ENCODE measurements at regions not wholly inside any gene's neighbourhood (a gene's known extent, or its start where the extent isn't known, plus 50 kb on each side); places are given as distances from the start of the nearest gene placed in this dataset.

- H3K4me1 ChIP-seq: peaks cover 15 to 26% (median 21%) of the 10 kb centered on the region in 10 experiments
- H3K27me3 ChIP-seq: peaks cover 0 to 15% (median 0%) of the 10 kb centered on the region in 11 experiments; a peak in 4 of 22 replicates
- no peak overlapping the region for H3K27ac ChIP-seq
- no peaks in the 10 kb centered on the region for H3K9me3 ChIP-seq (replicated peaks in 1 of 11)
- peak overlapping the region in 2 of 10 experiments; percentile 20 to 23; a peak in 2 of 20 replicates for H3K4me3 ChIP-seq
- H3K4me2 ChIP-seq: peak overlapping the region; percentile 45 to 86 (median 71)
- H4K20me1 ChIP-seq: 0 out of 22 replicates have a peak, but pooled peaks cover 0 to 5% (median 0%) of the 10 kb centered on the region in 11 experiments
- no peak overlapping the region for H3K9ac ChIP-seq
- no peaks in the 10 kb centered on the region for H3K36me3 ChIP-seq
- no peak for TF ChIP-seq Cebpa-rat (IDR thresholded peaks at IDR 0.05)
These were observed 74.1 kb downstream of the ZNF648 start for GRCh38 chr1:181987334-181987895.

GRCh38 chr1:181986907-181987305 is 74.6 kb downstream of the ZNF648 start:
- Histone ChIP-seq H3K4me1 (peaks cover 15 to 26% (median 21%) of the 10 kb centered on the region in 10 experiments), H3K27me3 (peaks cover 0 to 15% (median 0%) of the 10 kb centered on the region in 11 experiments; a peak in 4 of 22 replicates), H3K27ac (no peak overlapping the region), H4K20me1 (0 out of 22 replicates have a peak, but pooled peaks cover 0 to 5% (median 0%) of the 10 kb centered on the region in 11 experiments), H3K9me3 (replicated peaks in 1 of 11) (no peaks in the 10 kb centered on the region), H3K36me3 (no peaks in the 10 kb centered on the region), H3K4me2 (peak overlapping the region; percentile 45 to 86 (median 71)), H3K9ac (no peak overlapping the region), H3K4me3 (peak overlapping the region in 2 of 10 experiments; percentile 20 to 23; a peak in 2 of 20 replicates)
- no peak for TF ChIP-seq Cebpa-rat (IDR thresholded peaks at IDR 0.05)

- Histone ChIP-seq H3K36me3 (no peaks in the 10 kb centered on the region), H3K4me3 (no peak overlapping the region), H3K27ac (no peak overlapping the region), H3K4me2 (peak overlapping the region; percentile 45 to 86 (median 71)), H3K27me3 (peaks cover 0 to 15% (median 0%) of the 10 kb centered on the region in 11 experiments; a peak in 4 of 22 replicates), H3K9ac (no peak overlapping the region), H4K20me1 (0 out of 22 replicates have a peak, but pooled peaks cover 0 to 5% (median 0%) of the 10 kb centered on the region in 11 experiments), H3K4me1 (peaks cover 15 to 26% (median 21%) of the 10 kb centered on the region in 10 experiments), H3K9me3 (replicated peaks in 1 of 11) (no peaks in the 10 kb centered on the region)
- TF ChIP-seq Cebpa-rat (IDR thresholded peaks at IDR 0.05): no peak
These were observed 75.3 kb downstream of the ZNF648 start for GRCh38 chr1:181985936-181986906.

- Histone ChIP-seq H3K4me2 (no peak overlapping the region), H3K4me3 (no peak overlapping the region), H3K9ac (no peak overlapping the region), H3K27ac (no peak overlapping the region), H3K4me1 (peaks cover 15 to 26% (median 21%) of the 10 kb centered on the region in 10 experiments), H4K20me1 (0 out of 22 replicates have a peak, but pooled peaks cover 0 to 5% (median 0%) of the 10 kb centered on the region in 11 experiments), H3K9me3 (replicated peaks in 1 of 11) (no peaks in the 10 kb centered on the region), H3K36me3 (no peaks in the 10 kb centered on the region), H3K27me3 (peaks cover 0 to 15% (median 0%) of the 10 kb centered on the region in 11 experiments; a peak in 4 of 22 replicates)
- TF ChIP-seq Cebpa-rat (IDR thresholded peaks at IDR 0.05): no peak
These were observed 76.2 kb downstream of the ZNF648 start for GRCh38 chr1:181985281-181985680.

GRCh38 chr1:181984006-181984405 is 77.5 kb downstream of the ZNF648 start:
- H3K27ac ChIP-seq: no peak overlapping the region
- H3K4me2 ChIP-seq: no peak overlapping the region
- no peak overlapping the region for H3K9ac ChIP-seq
- peaks cover 15 to 26% (median 21%) of the 10 kb centered on the region in 10 experiments for H3K4me1 ChIP-seq
- no peaks in the 10 kb centered on the region for H3K36me3 ChIP-seq
- no peak overlapping the region for H3K4me3 ChIP-seq
- H4K20me1 ChIP-seq: 0 out of 22 replicates have a peak, but pooled peaks cover 0 to 5% (median 0%) of the 10 kb centered on the region in 11 experiments
- peaks cover 0 to 9% (median 0%) of the 10 kb centered on the region in 11 experiments; a peak in 4 of 22 replicates for H3K27me3 ChIP-seq
- H3K9me3 ChIP-seq (replicated peaks in 1 of 11): peaks cover 0 to 6% (median 3%) of the 10 kb centered on the region in 11 experiments; a peak in 11 of 22 replicates
- TF ChIP-seq Cebpa-rat (IDR thresholded peaks at IDR 0.05): no peak

- Histone ChIP-seq H3K27me3 (peaks cover 0 to 6% (median 0%) of the 10 kb centered on the region in 11 experiments; a peak in 2 of 22 replicates), H3K4me1 (peaks cover 5 to 11% (median 9%) of the 10 kb centered on the region in 10 experiments), H4K20me1 (no peaks in the 10 kb centered on the region), H3K27ac (no peak overlapping the region), H3K9ac (no peak overlapping the region), H3K36me3 (no peaks in the 10 kb centered on the region), H3K4me3 (no peak overlapping the region), H3K4me2 (no peak overlapping the region), H3K9me3 (replicated peaks in 1 of 11) (peaks cover 0 to 14% (median 9%) of the 10 kb centered on the region in 11 experiments; a peak in 14 of 22 replicates)
- no peak for TF ChIP-seq Cebpa-rat (IDR thresholded peaks at IDR 0.05)
These were observed 79.7 kb downstream of the ZNF648 start for GRCh38 chr1:181981821-181982220.

GRCh38 chr1:181972256-181972655 is 89.3 kb downstream of the ZNF648 start:
- TF ChIP-seq Cebpa-rat (IDR thresholded peaks at IDR 0.05): no peak
- H3K4me3 ChIP-seq: no peak overlapping the region

GRCh38 chr1:181971424-181971823 is 90.1 kb downstream of the ZNF648 start:
- no peaks in the 10 kb centered on the region; a peak in 1 of 20 replicates for H3K4me1 ChIP-seq
- TF ChIP-seq Cebpa-rat (IDR thresholded peaks at IDR 0.05): no peak
- H3K4me2 ChIP-seq: no peak overlapping the region
- H3K4me3 ChIP-seq: no peak overlapping the region
- no peaks in the 10 kb centered on the region for H3K36me3 ChIP-seq
- H3K9me3 ChIP-seq (replicated peaks in 1 of 11): peaks cover 12 to 28% (median 19%) of the 10 kb centered on the region in 11 experiments; a peak in 20 of 22 replicates
- no peak overlapping the region for H3K9ac ChIP-seq
- H4K20me1 ChIP-seq: no peaks in the 10 kb centered on the region
- H3K27me3 ChIP-seq: no peaks in the 10 kb centered on the region
- H3K27ac ChIP-seq: no peak overlapping the region

More at GRCh38 chr1:181972256-181972655, 89.3 kb downstream of the ZNF648 start:
- Histone ChIP-seq H3K36me3 (no peaks in the 10 kb centered on the region), H3K9me3 (replicated peaks in 1 of 11) (peaks cover 14 to 33% (median 21%) of the 10 kb centered on the region in 11 experiments; a peak in 20 of 22 replicates), H3K27me3 (no peaks in the 10 kb centered on the region), H4K20me1 (no peaks in the 10 kb centered on the region), H3K9ac (no peak overlapping the region), H3K27ac (no peak overlapping the region), H3K4me1 (no peaks in the 10 kb centered on the region; a peak in 1 of 20 replicates), H3K4me2 (no peak overlapping the region)
